Activated CD4-positive, alpha-beta T cell treated with anti-CD3 and anti-CD28 coated beads, Interleukin-2, amount 50 U/mL, for 48 hours (primary cell): ENCODE measurements at regions not wholly inside any gene's neighbourhood (a gene's known extent, or its start where the extent isn't known, plus 50 kb on each side); places are given as distances from the start of the nearest gene placed in this dataset.

ENCODE experiments used
- DNase-seq, 2 experiments: peaks; one replicate each; pipeline ENCODE4 v3.0.0-alpha.2; 2020

DNA sequence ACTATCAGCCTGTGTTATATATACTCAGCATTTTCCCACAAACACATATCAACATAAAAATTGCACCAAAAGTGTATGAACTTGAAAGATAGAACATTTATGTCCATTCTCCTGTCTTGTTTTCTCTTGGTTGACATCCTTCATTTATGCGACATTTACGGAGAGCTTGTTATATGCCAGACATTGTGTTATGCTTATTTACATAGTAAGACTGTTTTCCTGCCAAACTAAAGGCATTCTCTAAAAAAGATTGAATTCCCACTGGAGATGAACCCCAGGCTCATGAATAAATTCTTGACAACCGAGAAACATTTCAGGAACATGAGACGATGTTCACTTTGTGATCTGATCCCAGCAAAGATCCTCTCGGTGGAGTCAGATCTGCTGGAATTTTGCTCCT, 131.0 kb downstream of the RAP2A start:
- DNase-seq = no peak

DNA sequence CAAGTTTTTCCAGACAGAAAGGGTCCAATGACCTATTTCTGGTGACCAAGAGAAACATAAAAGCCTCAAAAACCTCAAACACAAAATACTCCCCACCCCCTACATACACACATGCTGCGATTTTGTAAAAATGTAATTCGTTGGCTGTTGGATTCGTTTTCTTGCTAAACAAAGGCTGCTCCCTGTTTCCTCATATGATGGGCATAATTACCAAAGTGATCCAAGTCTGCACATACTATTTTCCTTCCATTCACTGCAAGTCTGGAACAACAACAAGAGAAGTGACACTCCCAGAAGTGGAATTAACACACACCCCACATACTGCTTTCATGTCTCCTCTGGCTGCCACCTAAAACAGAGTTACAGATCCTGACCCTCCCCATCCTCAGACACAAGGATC, 131.9 kb downstream of the RAP2A start:
- no peak for DNase-seq

DNA sequence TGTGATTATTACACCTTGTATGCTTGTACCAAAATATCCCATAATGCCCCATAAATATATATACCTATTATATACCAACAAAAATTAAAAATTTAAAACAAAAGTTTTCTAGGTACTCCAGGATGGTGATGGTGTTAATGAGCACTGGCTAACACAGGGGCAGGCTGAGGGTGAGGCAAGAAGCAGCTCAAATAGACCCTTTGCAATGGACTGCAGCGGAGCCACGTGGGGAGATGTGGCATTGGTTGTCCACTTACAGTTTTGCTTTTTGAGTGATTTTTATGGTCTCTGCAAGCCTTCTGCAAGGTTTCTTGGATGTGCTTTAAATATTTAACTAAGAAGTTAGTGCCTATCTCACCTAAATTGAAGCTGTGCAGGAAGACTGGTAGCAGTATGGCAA, 132.9 kb downstream of the RAP2A start:
- DNase-seq = no peak

DNA sequence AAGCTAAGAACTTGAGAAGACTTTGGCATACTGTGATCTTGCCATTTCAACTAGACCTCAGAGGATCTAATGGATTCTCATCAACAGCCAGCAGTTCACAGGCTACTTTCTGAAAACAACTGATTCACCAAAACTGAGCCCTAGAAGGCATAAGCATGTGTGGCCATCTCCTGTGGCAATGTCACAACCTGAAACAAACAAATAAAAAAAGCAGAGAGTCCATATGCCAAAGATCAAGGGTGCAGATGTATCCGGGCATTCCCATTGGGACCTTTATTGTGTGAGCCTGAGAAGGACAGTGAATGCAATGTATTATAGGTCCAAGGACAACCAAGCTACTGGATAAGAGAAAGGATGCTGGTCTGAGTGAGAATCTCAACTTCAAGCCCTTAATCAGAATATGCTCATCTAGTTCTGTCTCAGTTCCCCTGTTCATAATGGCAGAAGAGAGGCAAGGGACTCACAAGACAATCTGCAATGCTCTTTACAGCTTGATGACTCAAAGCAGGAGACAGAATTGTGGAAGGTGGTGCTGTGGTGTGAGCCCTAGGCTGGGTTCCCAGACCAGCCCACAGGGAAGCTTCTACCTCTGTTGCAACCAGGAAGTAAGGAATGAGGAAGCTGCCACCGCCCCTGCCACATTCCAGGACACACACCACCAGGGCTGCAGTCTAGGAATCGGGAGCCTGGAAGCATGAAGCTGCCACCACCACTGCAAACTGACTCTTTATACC, 133.7 kb downstream of the RAP2A start:
- no peak for DNase-seq

DNA sequence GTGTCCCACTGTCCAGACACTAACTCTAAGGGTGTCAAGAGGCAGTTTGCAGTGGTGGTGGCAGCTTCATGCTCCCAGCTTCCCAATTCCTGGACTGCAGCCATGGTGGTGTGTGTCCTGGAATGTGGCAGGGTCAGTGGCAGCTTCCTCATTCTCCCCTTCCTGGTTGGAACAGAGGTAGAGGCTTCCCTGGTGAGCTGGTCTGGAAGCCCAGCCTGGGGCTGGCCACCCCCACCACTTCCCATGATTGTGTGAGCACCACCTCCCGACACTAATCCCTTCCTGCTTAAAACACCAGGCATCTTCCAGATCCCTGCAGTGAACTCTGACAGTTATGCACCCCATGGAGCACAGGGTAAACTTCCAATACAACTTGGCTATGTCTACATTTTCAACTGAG, 134.9 kb downstream of the RAP2A start:
- no peak for DNase-seq

DNA sequence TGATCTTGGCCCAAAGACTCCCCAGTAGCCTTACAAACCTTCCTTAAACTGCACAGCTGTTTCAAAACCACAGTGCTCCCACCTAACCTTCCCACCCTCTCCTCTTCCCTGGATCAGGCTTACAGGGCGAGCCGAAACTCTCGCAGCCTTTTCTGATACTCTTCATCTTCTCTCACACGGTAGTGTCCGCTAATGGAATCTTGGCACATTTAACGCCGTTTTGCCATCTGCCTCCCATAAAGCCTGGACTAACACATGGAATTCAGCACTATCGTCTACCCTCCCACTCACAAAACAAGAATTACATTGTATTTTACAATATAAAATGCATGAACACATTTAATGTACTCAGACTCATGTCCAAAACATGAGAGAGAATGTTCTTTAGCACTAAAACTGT, 135.9 kb downstream of the RAP2A start:
- DNase-seq = no peak

DNA sequence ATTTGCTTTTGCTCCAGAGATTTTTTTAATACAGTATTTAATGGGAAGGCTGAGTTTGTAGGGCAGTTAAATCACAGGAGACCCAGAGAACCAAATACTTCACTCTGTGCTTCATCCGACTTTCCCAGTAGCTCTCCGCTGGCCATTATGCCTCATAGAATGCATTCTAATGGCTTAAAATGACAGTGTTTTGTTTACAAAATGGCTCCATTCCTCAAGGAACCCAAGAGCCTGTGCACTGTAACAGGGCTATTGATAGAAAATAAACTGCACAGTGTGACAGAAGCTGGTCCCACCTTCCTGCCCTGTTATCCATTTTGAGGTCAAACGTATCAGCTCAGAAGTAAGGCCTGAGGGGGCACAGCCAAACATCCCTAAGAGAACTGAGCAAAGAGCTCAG, 136.5 kb downstream of the RAP2A start:
- no peak for DNase-seq

DNA sequence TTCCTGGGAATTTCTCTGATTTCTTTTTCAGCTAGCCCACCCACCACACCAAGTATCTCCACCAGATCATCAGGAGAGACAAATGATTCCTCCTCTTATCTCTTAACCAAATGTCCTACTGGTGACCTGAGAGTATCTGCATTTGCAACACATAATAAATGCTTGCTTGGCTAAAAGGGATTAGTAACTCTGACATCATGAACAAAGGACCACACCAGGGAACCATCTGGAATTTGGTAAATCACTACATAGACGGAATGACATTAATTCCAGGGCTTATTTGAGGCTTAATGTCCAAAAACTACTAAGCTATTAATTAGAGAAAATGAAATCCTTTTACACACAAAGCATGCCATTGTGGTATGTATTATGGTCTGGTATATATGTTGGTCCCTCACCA, 139.0 kb downstream of the RAP2A start:
- DNase-seq = no peak

DNA sequence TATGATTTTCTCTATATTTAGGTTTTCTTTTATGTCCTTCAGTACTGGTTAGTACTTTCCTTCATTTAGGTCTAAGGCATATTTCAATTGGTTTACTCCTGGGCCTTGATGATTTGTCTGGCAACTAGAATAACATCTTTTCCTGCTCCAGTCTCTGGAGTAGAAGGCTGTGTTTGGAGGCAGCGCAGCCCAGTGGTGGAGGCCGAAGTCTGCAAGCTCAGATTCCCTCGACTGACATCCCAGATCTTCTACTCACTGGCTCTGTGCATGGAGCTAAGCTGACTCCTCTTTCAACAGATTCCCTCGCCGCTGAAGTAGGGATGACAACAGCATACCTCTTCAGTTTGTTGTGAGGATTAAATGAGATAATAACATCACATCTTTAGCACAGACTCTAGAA, 141.0 kb downstream of the RAP2A start:
- DNase-seq = peak; percentile 2 to 18

DNA sequence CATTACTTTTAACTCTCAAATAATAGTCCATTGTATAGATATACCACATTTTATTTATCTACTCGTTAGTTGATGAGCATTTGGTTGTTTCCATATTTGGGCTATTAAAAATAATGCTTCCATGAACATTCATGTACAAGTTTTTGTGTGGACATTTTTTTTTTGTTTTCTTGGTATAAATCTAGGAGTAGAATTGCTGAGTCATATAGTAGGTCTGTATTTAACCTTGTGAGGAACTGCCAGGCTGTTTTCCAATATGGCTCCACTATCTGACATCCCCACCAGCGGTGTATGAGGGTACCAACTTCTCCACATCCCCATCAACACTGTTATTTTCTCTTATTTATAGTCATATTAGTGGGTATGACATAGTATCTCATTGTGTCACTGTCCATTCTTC, 143.1 kb downstream of the RAP2A start:
- DNase-seq = no peak

DNA sequence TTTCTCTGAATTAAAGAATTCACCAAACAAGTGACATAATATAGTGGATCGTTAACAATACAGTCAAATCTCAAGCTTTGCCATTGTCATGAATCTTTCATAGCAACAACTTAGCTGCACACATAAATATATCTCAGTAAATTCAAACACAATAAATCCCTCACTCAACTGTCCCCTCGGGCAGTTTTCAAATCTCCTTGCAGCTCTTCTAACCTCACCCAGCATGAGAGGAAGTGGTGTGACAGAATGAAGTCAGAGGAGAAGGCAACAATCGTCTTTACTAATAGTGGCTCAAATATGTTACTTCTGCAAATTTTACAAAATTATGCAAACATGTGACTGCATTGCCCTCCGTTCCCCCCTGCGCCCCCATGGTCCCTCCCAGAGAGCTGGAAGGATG, 148.2 kb downstream of the RAP2A start:
- no peak for DNase-seq

DNA sequence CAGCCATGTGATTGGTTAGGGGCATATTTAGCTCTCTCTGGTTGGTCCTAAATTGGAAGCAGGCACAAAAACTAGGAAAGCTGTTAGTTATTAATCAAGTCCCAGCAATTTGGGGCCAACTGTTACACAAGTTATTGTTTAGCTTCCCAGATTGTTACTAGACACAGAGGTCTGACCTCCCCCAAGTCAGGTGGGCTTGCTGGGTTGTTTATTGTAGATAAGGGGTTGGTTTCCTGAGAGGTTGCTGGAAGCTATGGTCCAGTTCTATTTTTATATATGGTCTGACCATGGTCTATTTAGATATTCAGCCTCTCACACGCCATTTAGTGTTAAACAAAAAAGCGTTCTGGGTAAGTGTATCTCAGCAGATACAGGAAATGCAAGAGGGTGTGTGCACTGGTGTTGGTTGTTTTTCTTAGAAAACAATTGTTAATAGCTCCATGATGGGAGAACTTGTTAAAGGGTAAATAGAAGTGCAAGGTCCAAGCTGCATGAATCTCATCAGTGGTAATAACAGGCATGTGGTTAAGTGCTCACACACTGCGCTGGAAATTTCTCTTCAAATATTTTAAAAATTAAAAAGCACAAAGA, 150.0 kb downstream of the RAP2A start:
- DNase-seq = no peak

DNA sequence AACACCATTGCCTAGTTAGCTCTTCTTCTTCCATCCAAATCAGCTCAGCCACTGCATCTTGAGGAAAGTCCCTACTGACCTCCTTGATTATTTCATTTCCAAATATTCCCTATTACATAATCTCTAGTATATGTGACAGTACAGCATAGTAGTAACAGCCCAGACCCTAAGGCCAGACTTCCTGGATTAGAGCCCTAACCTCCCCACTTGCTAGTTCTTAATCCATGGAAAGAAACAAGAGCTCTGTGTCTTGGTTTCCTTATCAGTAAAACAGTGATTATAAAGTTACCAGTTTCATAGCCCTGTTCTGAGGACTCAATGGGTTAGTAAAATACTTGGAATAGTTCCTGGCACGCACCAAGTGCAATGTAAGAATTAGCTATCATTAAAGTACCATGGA, 153.0 kb downstream of the RAP2A start:
- DNase-seq = no peak

DNA sequence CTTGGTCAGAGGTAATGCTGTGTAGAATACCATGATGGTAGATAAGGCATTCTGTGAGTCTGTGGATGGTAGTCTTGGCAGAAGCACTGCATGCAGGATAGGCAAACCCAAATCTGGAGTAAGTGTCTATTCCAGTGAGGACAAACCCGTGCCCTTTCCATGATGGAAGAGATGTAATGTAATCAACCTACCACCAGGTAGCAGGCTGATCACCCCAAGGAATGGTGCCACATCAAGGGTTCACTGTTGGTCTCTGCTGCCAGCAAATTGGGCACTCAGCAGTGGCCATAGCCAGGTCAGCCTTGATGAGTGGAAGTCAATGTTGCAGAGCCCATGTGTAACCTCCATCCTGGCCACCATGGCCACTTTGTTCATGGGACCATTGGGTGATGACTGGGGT, 155.0 kb downstream of the RAP2A start:
- no peak for DNase-seq

DNA sequence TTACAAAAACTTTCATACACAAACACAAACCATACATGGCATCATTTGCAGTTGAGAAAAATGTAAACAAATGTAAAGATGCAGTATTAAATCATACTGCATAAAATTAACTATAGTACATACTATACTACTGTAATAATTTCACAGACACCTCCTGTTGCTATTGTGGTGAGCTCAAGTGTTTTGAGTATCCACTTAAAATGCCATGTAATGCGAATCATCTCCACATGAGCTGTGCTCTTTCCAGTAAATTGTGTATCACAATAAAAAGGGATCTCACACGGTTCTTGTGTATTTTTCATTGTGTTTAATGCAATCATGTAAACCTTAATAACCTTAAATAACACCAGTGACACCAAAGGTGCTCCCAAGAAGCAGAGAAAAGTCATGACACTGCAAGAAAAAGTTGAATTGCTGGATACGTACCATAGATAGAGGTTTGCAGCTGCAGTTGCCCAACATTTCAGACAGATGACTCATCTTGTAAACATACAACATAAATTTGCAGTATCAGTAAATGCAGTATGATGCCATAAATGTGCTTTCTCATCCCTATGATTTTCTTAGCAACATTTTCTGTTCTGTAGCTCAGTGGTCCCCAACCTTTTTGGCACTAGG, 166.6 kb downstream of the RAP2A start:
- no peak for DNase-seq

DNA sequence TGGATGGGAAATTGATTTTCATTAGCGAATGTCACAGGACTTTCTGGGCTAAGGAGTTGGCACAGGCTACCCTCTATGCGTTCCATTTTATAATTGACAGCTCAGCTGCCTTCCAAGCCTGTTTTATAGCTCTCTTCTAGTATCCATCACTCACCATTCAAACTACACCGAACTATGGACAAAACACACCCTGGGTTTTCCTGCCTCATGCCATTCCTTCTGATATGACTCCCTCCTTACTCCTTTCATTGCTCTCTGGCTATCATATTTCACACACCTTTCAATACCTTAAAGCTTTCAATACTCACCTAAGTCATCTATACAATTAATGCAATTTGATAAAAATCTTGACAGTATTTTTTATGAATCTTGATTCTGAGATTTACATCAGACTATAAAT, 181.3 kb downstream of the RAP2A start:
- no peak for DNase-seq

DNA sequence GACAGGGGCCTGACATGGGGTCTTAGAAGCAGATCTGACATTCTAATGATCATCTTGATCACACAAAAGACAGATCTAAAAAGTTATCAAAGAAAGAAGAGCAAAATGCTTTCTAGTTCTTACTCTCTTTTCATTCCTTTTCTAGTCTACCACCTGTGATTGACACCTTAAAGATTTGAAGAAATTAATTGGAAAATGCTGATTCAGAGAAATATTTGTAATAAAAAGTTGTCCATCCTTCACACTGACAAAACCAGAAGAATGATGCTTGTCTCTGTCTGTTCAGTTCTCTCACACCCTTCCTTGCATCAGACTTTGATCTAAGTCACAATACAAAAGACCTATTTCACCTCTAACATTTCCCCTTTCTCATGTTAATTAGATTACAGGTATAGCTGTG, 182.4 kb downstream of the RAP2A start:
- no peak for DNase-seq

DNA sequence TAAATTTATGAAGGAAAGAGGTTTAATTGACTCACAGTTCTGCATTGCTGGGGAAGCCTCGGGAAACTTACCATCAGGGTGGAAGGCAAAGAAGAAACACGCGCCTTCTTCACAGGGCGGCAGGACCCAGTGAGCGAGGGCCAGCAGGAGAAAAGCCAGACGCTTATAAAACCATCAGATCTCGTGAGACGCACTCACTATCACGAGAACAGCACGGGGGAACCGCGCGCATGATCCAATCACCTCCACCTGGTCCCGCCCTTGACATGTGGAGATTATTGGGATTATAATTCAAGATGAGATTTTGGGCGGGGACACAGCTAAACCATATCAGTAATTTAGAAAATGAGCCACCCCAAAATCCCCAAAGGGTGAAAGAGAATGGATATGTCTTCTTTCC, 187.1 kb downstream of the RAP2A start:
- no peak for DNase-seq

DNA sequence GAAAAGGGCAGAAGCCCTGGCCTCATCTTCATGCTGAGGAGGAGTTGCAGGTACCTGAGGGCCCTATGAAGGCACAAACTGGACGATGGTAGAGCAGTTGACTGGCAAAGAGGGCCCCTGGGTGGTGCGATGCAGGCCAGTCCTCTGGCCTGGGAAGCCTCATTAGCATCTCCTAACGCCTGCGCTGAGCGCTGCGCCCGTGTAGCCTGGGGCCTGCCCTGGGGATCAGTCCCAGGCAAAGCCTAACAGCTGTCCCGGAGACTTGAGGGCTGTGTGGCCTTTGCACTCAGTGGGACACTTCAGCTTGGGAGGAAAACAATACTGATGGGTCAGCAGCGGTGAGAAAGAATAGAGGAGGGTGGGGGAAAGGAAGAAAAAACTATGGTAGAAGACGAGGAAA, 187.7 kb downstream of the RAP2A start:
- no peak for DNase-seq

DNA sequence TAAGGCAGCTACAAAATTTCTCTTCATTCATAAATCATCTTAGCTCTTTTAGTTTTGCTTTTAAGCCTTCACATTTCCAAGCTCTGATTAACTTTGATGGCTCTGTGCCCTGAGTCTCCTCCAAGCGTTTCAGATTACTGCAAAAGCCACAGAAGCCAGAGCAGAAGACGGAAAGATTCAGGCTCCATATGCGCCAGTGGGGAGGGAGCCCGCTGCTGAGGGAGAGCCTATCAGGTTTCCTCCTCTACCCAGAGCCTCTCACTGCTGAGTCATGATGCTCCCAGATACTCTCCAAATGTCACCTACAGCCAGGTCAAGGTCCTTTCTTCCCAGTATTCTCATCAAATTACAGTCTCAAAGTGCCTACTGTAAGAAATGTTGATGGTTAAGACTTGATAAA, 193.6 kb downstream of the RAP2A start:
- DNase-seq = no peak

DNA sequence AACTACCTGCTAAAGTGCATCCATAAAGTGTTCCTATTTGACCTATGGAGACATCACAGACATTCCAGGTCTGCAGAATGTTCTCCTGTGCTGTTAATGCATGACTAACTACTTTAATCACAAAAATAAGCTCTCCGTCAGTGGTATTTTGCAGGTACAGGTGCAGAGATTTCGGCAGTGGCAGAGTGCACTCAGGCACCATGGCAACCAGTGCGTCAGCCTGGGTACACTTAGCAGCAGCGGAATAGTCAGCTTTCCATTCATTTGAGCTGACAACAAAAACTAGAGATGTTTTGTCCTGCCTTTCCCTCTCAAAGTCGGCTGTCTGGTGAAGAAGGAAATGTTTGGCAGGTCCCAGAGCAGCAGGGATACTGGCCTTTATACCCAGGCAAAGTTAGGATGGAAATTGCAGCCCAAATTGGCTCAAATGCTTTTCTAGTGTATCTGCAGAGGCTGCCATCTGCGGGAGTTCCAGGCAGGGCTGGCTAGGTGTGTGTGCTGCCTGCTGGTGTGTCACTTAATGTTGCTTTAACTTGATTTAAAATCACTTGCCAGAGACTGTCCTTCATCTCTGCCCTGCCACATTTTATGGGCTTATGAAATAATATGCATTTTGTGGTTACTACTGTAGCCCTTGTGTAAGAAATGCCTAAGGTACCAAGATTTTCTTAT, 195.8 kb downstream of the RAP2A start:
- DNase-seq = no peak

DNA sequence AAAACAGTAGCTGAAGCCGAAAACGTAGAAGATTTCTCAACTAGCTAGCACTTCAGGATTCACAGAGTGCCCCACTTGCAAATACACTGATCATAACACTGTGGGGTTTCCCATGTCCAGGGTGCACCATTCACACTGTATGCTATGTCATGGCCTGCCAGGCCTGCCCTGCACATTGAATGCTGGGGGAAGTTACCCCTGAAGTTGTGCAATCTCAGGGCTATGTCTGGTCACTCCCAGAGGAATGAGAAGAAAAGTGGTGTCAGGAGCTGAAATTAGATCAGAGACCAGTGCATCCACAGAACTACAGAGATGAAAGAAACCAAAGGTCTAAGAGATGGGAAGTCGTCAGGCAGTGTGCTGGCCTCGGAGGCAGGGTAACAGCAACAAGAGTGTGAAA, 196.8 kb downstream of the RAP2A start:
- DNase-seq = no peak

DNA sequence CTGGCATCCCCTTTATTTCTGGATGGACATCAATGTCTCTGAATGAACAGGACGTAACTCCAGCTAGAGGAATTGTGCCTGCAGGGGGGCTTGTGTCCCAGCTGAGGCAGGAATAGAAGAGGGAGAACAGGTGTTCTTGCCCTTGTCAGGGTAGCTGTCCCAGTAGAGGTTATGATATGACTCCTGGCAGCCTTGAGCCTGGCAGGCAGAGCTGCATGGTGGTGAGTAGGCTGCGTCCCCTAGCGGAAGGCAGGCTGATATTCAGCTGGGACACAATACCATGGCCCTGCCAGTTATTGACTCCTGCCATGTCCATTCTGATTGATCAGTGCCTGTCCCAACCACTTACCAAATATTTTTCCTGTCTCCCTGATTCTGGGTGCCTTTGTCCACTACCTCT, 197.2 kb downstream of the RAP2A start:
- no peak for DNase-seq

DNA sequence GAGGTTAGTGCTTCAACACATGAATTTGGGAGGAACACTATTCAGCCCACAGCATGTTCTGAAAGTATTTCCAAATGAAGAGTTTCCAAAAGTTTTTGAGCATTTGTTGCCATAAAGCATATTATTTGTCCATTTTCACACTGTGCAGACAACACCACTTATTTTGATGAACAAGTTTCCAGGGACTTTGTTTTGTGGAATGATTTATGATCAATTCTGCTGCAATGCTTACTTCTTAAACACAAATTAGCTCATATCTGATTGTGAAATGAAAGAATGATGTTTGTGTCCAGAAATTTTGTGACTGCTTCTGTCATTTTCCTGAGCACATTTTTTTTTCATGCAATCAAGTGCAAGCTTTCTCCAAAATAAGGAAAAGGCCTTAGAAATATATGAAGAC, 205.3 kb downstream of the RAP2A start:
- no peak for DNase-seq
